ENCODE measurements at regions not wholly inside any gene's neighbourhood (a gene's known extent, or its start where the extent isn't known, plus 50 kb on each side); places are given as distances from the start of the nearest gene placed in this dataset.

DNA sequence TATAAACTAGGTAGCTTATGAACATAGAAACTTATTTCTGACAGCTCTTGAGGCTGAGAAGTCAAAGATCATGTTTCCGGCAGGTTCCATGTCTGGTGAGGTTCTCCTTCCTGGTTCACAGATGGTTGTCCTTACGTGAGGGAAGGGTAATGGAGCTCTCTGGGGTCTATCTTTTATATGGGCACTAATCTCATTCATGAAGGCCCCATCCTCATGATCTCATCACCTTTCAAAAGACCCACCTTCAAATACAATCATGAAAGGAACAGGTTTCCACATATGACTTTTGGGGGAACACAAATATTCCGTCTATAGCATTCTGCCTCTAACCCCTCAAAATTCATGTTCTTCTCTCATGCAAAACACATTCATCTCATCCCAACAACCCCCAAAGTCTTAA lies 264.7 kb downstream of the PTTG2 start:
- no peak for DNase-seq
- WGBS, 2 donors = 97 to 98% methylated on average over 3 of the region's 3 CpGs
- H3K9me3 ChIP-seq = no peaks in the 10 kb centered on the region
- no peaks in the 10 kb centered on the region for H3K27me3 ChIP-seq
- no peak overlapping the region for H3K4me3 ChIP-seq (replicated peaks in 1 of 3)
- H3K27ac ChIP-seq = no peak overlapping the region
- peaks cover 9 to 22% of the 10 kb centered on the region in 2 donors for H3K4me1 ChIP-seq
- intact Hi-C loops (cut with DNase I) = no loop called here
- no peaks in the 10 kb centered on the region for H3K36me3 ChIP-seq
- TF ChIP-seq, protein P1, sequence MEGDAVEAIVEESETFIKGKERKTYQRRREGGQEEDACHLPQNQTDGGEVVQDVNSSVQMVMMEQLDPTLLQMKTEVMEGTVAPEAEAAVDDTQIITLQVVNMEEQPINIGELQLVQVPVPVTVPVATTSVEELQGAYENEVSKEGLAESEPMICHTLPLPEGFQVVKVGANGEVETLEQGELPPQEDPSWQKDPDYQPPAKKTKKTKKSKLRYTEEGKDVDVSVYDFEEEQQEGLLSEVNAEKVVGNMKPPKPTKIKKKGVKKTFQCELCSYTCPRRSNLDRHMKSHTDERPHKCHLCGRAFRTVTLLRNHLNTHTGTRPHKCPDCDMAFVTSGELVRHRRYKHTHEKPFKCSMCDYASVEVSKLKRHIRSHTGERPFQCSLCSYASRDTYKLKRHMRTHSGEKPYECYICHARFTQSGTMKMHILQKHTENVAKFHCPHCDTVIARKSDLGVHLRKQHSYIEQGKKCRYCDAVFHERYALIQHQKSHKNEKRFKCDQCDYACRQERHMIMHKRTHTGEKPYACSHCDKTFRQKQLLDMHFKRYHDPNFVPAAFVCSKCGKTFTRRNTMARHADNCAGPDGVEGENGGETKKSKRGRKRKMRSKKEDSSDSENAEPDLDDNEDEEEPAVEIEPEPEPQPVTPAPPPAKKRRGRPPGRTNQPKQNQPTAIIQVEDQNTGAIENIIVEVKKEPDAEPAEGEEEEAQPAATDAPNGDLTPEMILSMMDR (IDR thresholded peaks at IDR 0.05) = no peak
- TF ChIP-seq POLR2A (IDR thresholded peaks at IDR 0.05) = no peak

DNA sequence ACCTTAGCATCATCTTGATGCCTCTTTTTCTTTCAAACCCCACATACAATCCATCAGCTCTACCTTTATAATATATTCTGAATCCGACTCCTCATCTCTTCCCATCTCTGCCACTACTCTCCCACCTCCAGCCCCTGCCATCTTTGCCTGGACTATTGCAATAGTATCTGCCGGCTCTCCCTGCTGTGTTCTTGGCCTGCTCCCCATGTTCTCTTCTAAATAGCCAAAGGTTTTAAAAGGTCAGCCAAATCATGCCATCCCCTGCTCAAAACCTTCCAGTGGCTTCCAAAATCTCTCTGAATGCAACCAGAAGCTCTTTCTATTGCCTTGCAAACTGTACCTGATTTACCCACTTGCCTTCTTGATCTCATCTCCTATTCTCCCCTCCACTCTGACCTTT lies 266.0 kb downstream of the PTTG2 start:
- intact Hi-C loops (cut with DNase I) = no loop called here

DNA sequence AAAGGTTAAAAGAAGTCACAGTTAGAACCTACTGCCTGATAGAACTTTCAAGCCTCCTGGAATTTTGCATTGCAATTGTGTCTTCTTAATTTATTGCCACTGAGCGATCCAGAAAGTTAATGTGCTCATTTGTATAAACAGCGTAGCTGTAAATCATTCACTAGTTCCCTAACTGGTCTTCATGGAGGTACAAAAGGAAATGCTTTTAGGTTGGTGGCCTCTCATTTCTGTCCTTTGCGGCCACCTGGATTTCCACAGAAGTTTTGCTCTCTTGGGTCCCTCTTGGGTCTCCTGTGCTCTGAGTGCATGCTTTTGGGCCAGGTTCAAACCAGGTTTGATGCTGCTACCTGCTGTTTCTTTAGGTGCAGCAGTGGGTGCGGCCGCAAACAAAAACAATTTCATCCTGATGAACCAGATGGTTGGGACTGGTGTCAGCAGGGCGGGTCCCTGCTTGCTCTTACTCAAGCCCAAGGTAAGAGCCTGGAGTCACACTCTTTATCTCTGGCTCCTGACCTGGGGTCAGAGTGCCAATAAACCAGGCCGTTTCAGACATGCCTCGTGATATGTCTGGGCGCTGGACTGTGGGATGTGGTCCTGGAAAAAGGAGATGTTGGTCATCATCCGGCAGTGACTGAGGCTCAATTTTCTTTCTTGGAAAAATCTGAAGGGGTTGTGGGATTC lies 270.1 kb downstream of the PTTG2 start:
- Histone ChIP-seq H3K27me3 (no peaks in the 10 kb centered on the region), H3K36me3 (no peaks in the 10 kb centered on the region), H3K9me3 (no peaks in the 10 kb centered on the region), H3K4me1 (peaks cover 15 to 23% of the 10 kb centered on the region in 2 donors), H3K4me3 (replicated peaks in 1 of 3) (no peak overlapping the region), H3K27ac (peak overlapping the region in 2 of 3 donors; percentile 24 to 46)
- no peak for DNase-seq
- WGBS, 2 donors = 91% methylated on average over 10 of the region's 10 CpGs
- intact Hi-C loops (cut with DNase I) = no loop called here
- no peak for TF ChIP-seq POLR2A (IDR thresholded peaks at IDR 0.05)
- TF ChIP-seq, protein P1 (IDR thresholded peaks at IDR 0.05) = no peak

More for the DNA sequence above, 266.0 kb downstream of the PTTG2 start:
- DNase-seq = no peak
- Histone ChIP-seq H3K36me3 (no peaks in the 10 kb centered on the region), H3K27ac (no peak overlapping the region), H3K27me3 (no peaks in the 10 kb centered on the region), H3K4me1 (peaks cover 20 to 33% of the 10 kb centered on the region in 2 donors), H3K4me3 (replicated peaks in 1 of 3) (no peak overlapping the region), H3K9me3 (no peaks in the 10 kb centered on the region)
- 92 to 96% methylated on average over 2 of the region's 2 CpGs for WGBS, 2 donors
- TF ChIP-seq, protein P1 (IDR thresholded peaks at IDR 0.05) = no peak
- no peak for TF ChIP-seq POLR2A (IDR thresholded peaks at IDR 0.05)

DNA sequence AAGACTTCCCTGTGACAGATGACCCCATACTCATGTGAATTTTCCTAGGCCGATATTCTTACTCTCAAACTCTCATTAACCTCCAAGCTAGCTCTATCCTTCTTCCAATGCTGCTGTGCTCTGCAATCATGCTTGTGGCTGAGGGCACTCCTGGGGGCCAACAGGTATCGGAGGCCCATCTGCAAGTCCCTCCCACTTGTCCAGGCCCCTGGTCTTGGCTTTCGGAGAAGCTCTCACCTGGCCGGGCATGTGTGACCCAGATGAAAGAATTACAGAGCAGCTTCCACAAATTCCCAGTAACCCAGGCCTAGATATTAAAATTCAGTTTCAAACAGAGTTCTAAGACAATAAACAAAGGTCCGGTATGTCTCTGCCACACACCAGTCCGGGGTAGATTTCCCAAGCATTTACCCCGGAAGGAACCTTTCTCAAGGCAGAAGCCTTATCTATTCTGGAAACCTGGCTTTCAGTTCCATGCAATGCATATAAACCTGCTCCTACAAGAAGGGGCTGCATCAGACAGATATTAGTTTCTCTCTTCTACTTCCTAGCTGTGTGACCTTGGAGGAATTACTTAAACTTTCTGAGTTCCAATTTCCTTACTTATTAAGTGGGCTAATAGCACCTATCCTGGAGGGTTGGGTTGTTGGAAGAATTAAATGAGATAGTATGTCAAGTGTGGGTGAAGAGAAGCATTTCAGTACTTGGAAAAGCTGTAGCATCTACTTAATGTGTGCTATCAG lies 270.8 kb downstream of the PTTG2 start:
- peaks cover 15 to 23% of the 10 kb centered on the region in 2 donors for H3K4me1 ChIP-seq
- intact Hi-C loops (cut with DNase I) = no loop called here
- H3K4me3 ChIP-seq (replicated peaks in 1 of 3) = no peak overlapping the region
- H3K36me3 ChIP-seq = no peaks in the 10 kb centered on the region
- 42 to 45% methylated on average over 7 of the region's 7 CpGs for WGBS, 2 donors
- DNase-seq = peak; percentile 76 to 80
- H3K27me3 ChIP-seq = no peaks in the 10 kb centered on the region
- peak overlapping the region in 2 of 3 donors; percentile 24 to 46 for H3K27ac ChIP-seq
- no peaks in the 10 kb centered on the region for H3K9me3 ChIP-seq
- no peak for TF ChIP-seq POLR2A (IDR thresholded peaks at IDR 0.05)
- TF ChIP-seq, protein P1 (IDR thresholded peaks at IDR 0.05) = no peak

DNA sequence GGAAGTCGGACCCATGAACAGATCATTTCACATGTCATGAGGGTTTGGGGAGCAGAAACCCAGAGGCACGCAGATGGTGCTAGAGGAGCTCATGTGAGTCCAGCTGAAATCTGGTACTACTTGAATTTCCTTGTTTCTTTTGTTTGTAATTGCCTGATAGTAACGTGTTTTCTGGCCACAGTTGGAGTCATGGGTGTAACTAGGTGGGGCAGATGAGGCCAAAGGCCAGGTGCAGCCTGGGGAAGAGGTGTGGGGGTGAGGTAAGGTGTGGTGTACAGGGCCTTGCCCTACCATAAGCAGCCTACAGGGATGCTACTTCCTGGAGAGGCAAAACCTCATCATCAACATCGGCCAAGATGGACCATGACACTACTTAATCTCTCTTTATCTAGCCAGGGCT lies 271.4 kb downstream of the PTTG2 start:
- TF ChIP-seq POLR2A (IDR thresholded peaks at IDR 0.05) = no peak
- TF ChIP-seq, protein P1 (IDR thresholded peaks at IDR 0.05) = no peak
- peaks cover 15 to 24% of the 10 kb centered on the region in 2 donors for H3K4me1 ChIP-seq
- 78 to 89% methylated on average over 4 of the region's 4 CpGs for WGBS, 2 donors
- no peaks in the 10 kb centered on the region for H3K36me3 ChIP-seq
- no peak for DNase-seq
- no peak overlapping the region for H3K27ac ChIP-seq
- no peak overlapping the region for H3K4me3 ChIP-seq (replicated peaks in 1 of 3)
- H3K27me3 ChIP-seq = no peaks in the 10 kb centered on the region
- intact Hi-C loops (cut with DNase I) = no loop called here
- H3K9me3 ChIP-seq = no peaks in the 10 kb centered on the region
